Trophoblast cell (in vitro differentiated cells and primary cell): ENCODE measurements at regions not wholly inside any gene's neighbourhood (a gene's known extent, or its start where the extent isn't known, plus 50 kb on each side); places are given as distances from the start of the nearest gene placed in this dataset.

ENCODE experiments used
- DNase-seq, 2 donors: peaks; one replicate each; pipeline ENCODE4 v3.0.0-alpha.2; 2016
- H2AFZ ChIP-seq: 2 replicates; pipeline ENCODE4 v1.6.1; 2013; ENCODE audit warnings: low read length, moderate library complexity, mild to moderate bottlenecking; ENCODE audit not compliant: insufficient read depth, poor library complexity
- H2AK5ac ChIP-seq: 2 replicates; pipeline ENCODE4 v1.6.1; 2013; ENCODE audit warnings: mild to moderate bottlenecking, low read length
- H2BK120ac ChIP-seq: 2 replicates; pipeline ENCODE4 v1.6.1; 2013; ENCODE audit warnings: low read length, mild to moderate bottlenecking, moderate library complexity; ENCODE audit not compliant: insufficient read depth, poor library complexity
- H2BK12ac ChIP-seq: 2 replicates; pipeline ENCODE4 v1.6.1; 2013; ENCODE audit warnings: mild to moderate bottlenecking, low read length, moderate library complexity
- H2BK5ac ChIP-seq: 2 replicates; pipeline ENCODE4 v1.6.1; 2013; ENCODE audit warnings: low read length, low read depth, moderate library complexity, mild to moderate bottlenecking; ENCODE audit not compliant: poor library complexity
- H3K14ac ChIP-seq: 2 replicates; pipeline ENCODE4 v1.6.1; 2013; ENCODE audit warnings: mild to moderate bottlenecking, low read length
- H3K18ac ChIP-seq: 2 replicates; pipeline ENCODE4 v1.6.1; 2013; ENCODE audit warnings: mild to moderate bottlenecking, low read length
- H3K23ac ChIP-seq: 2 replicates; pipeline ENCODE4 v1.6.1; 2013; ENCODE audit warnings: low read length
- H3K27ac ChIP-seq: 2 replicates; pipeline ENCODE4 v1.5.1; 2013; ENCODE audit warnings: low read depth, mild to moderate bottlenecking, inconsistent platforms, low read length, moderate library complexity
- H3K27me3 ChIP-seq: 2 replicates; pipeline ENCODE4 v1.6.1; 2013; ENCODE audit warnings: inconsistent platforms, mild to moderate bottlenecking, low read length, moderate library complexity; ENCODE audit not compliant: insufficient read depth
- H3K36me3 ChIP-seq, 2 experiments: 1 replicate in 1 of 2; 2 replicates in 1 of 2; pipeline ENCODE4 v1.6.1; 2013; ENCODE audit warnings: low read length in 2 of 2, mild to moderate bottlenecking in 2 of 2, moderate library complexity in 1 of 2; ENCODE audit not compliant: insufficient read depth in 2 of 2, control insufficient read depth in 1 of 2
- H3K4ac ChIP-seq: 2 replicates; pipeline ENCODE4 v1.6.1; 2013; ENCODE audit warnings: low read depth, mild to moderate bottlenecking, low read length, moderate library complexity
- H3K4me1 ChIP-seq, 2 experiments: 1 replicate in 1 of 2; 2 replicates in 1 of 2; pipeline ENCODE4 v1.6.1; 2013; ENCODE audit warnings: low read length in 2 of 2, mild to moderate bottlenecking in 2 of 2, moderate library complexity in 1 of 2; ENCODE audit not compliant: insufficient read depth in 2 of 2, control insufficient read depth in 1 of 2
- H3K4me2 ChIP-seq: 2 replicates; pipeline ENCODE4 v1.6.1; 2013; ENCODE audit warnings: inconsistent platforms, mild to moderate bottlenecking, low read length, moderate library complexity
- H3K4me3 ChIP-seq: 2 replicates; pipeline ENCODE4 v1.5.1; 2013; ENCODE audit warnings: mild to moderate bottlenecking, low read depth, low read length, inconsistent platforms
- H3K79me1 ChIP-seq: one replicate; pipeline ENCODE4 v1.6.1; 2013; ENCODE audit warnings: low read length
- H3K79me2 ChIP-seq: 2 replicates; pipeline ENCODE4 v1.6.1; 2013; ENCODE audit warnings: low read length, mild to moderate bottlenecking; ENCODE audit not compliant: control insufficient read depth, insufficient read depth, poor library complexity
- H3K9ac ChIP-seq: 2 replicates; pipeline ENCODE4 v1.6.1; 2013; ENCODE audit warnings: mild to moderate bottlenecking, low read length
- H3K9me3 ChIP-seq: 2 replicates; pipeline ENCODE4 v1.6.1; 2013; ENCODE audit warnings: low read depth, mild to moderate bottlenecking, control low read depth, inconsistent platforms, low read length; ENCODE audit not compliant: insufficient read depth
- H4K12ac ChIP-seq: 2 replicates; pipeline ENCODE4 v1.6.1; 2013; ENCODE audit warnings: low read depth, mild to moderate bottlenecking, low read length, moderate library complexity
- H4K8ac ChIP-seq: 2 replicates; pipeline ENCODE4 v1.6.1; 2013; ENCODE audit warnings: low read depth, mild to moderate bottlenecking, low read length, moderate library complexity
- H4K91ac ChIP-seq: one replicate; pipeline ENCODE4 v1.6.1; 2013; ENCODE audit warnings: low read depth, mild to moderate bottlenecking, low read length, moderate library complexity
- WGBS: extraction: QIAGEN DNeasy Blood & Tissue Kit; methylation state at CpG from one replicate; pipeline ENCODE4 v1.1.7; 2013; ENCODE audit warnings: missing lambda C conversion rate; ENCODE audit not compliant: insufficient read length, insufficient coverage; ENCODE audit errors: extremely low coverage; 5-methylcytosine and 5-hydroxymethylcytosine counted together

- no peak overlapping the region for H2AK5ac ChIP-seq
- no peak overlapping the region for H3K23ac ChIP-seq
- no peak overlapping the region for H3K18ac ChIP-seq
- H3K79me1 ChIP-seq = no peaks in the 10 kb centered on the region
- no peak overlapping the region for H3K4ac ChIP-seq
- H3K4me3 ChIP-seq = no peak overlapping the region
- H3K27me3 ChIP-seq = no peaks in the 10 kb centered on the region
- no peaks in the 10 kb centered on the region for H3K36me3 ChIP-seq
- no peak overlapping the region for H3K27ac ChIP-seq
- no peaks in the 10 kb centered on the region for H3K9me3 ChIP-seq
- no peak overlapping the region for H4K91ac ChIP-seq
- no peak overlapping the region for H2BK12ac ChIP-seq
- no peak for DNase-seq
- no peak overlapping the region for H2AFZ ChIP-seq
- H4K8ac ChIP-seq = no peak overlapping the region
- no CpG with 5 or more reads among the region's 2 CpGs for WGBS
- no peak overlapping the region for H2BK5ac ChIP-seq
- no peak overlapping the region for H3K4me2 ChIP-seq
- no peaks in the 10 kb centered on the region for H3K79me2 ChIP-seq
- H2BK120ac ChIP-seq = no peak overlapping the region
- no peak overlapping the region for H4K12ac ChIP-seq
- peaks cover 5 to 6% of the 10 kb centered on the region in 2 experiments for H3K4me1 ChIP-seq
- H3K14ac ChIP-seq = no peak overlapping the region
- H3K9ac ChIP-seq = no peak overlapping the region
Observed at GRCh38 chr1:239204401-239204800, 182.0 kb upstream of the CHRM3 start.

GRCh38 chr1:239197871-239198270 lies 188.5 kb upstream of the CHRM3 start:
- DNase-seq = no peak
- no CpG with 5 or more reads among the region's 4 CpGs for WGBS
- Histone ChIP-seq H3K27me3 (no peaks in the 10 kb centered on the region), H2BK5ac (no peak overlapping the region), H3K4me3 (no peak overlapping the region), H3K4me1 (no peaks in the 10 kb centered on the region), H4K8ac (no peak overlapping the region), H3K79me1 (no peaks in the 10 kb centered on the region), H3K79me2 (no peaks in the 10 kb centered on the region), H2BK12ac (no peak overlapping the region), H2BK120ac (no peak overlapping the region), H3K23ac (no peak overlapping the region), H3K36me3 (no peaks in the 10 kb centered on the region), H3K14ac (no peak overlapping the region), H4K12ac (no peak overlapping the region), H2AFZ (no peak overlapping the region), H3K27ac (no peak overlapping the region), H3K9me3 (no peaks in the 10 kb centered on the region), H3K4ac (no peak overlapping the region), H2AK5ac (no peak overlapping the region), H3K9ac (no peak overlapping the region), H4K91ac (no peak overlapping the region), H3K4me2 (no peak overlapping the region), H3K18ac (no peak overlapping the region)

- Histone ChIP-seq H2AK5ac (no peak overlapping the region), H3K4me3 (no peak overlapping the region), H2BK5ac (no peak overlapping the region), H4K8ac (no peak overlapping the region), H4K91ac (no peak overlapping the region), H3K4ac (no peak overlapping the region), H3K4me1 (no peaks in the 10 kb centered on the region), H2AFZ (no peak overlapping the region), H2BK120ac (no peak overlapping the region), H3K79me2 (no peaks in the 10 kb centered on the region), H3K14ac (no peak overlapping the region), H3K9ac (no peak overlapping the region), H4K12ac (no peak overlapping the region), H3K27me3 (no peaks in the 10 kb centered on the region), H3K9me3 (no peaks in the 10 kb centered on the region), H2BK12ac (no peak overlapping the region), H3K36me3 (no peaks in the 10 kb centered on the region), H3K27ac (no peak overlapping the region), H3K18ac (no peak overlapping the region), H3K79me1 (no peaks in the 10 kb centered on the region), H3K4me2 (no peak overlapping the region), H3K23ac (no peak overlapping the region)
- no peak for DNase-seq
- WGBS = no CpG with 5 or more reads among the region's 4 CpGs
Observed at GRCh38 chr1:239189998-239190512, 196.3 kb upstream of the CHRM3 start.

- no peak overlapping the region for H4K91ac ChIP-seq
Observed at GRCh38 chr1:239186487-239186886, 199.9 kb upstream of the CHRM3 start.

More at GRCh38 chr1:239186487-239186886, 199.9 kb upstream of the CHRM3 start:
- H2AK5ac ChIP-seq = no peak overlapping the region
- no peak overlapping the region for H2BK120ac ChIP-seq
- H3K4me1 ChIP-seq = no peaks in the 10 kb centered on the region
- no peak overlapping the region for H2AFZ ChIP-seq
- no peaks in the 10 kb centered on the region for H3K27me3 ChIP-seq
- H3K4me3 ChIP-seq = no peak overlapping the region
- H3K9ac ChIP-seq = no peak overlapping the region
- H3K18ac ChIP-seq = no peak overlapping the region
- H2BK12ac ChIP-seq = no peak overlapping the region
- H3K27ac ChIP-seq = no peak overlapping the region
- no peak overlapping the region for H3K14ac ChIP-seq
- no peak overlapping the region for H3K23ac ChIP-seq
- H4K8ac ChIP-seq = no peak overlapping the region
- no peaks in the 10 kb centered on the region for H3K79me2 ChIP-seq
- H3K79me1 ChIP-seq = no peaks in the 10 kb centered on the region
- H3K4ac ChIP-seq = no peak overlapping the region
- H3K36me3 ChIP-seq = no peaks in the 10 kb centered on the region
- H4K12ac ChIP-seq = no peak overlapping the region
- H3K4me2 ChIP-seq = no peak overlapping the region
- whole genome bisulfite sequencing = no CpG with 5 or more reads among the region's 1 CpG
- H2BK5ac ChIP-seq = no peak overlapping the region
- no peak for DNase-seq
- no peaks in the 10 kb centered on the region for H3K9me3 ChIP-seq
